ENCODE measurements at regions not wholly inside any gene's neighbourhood (a gene's known extent, or its start where the extent isn't known, plus 50 kb on each side); places are given as distances from the start of the nearest gene placed in this dataset.

DNA sequence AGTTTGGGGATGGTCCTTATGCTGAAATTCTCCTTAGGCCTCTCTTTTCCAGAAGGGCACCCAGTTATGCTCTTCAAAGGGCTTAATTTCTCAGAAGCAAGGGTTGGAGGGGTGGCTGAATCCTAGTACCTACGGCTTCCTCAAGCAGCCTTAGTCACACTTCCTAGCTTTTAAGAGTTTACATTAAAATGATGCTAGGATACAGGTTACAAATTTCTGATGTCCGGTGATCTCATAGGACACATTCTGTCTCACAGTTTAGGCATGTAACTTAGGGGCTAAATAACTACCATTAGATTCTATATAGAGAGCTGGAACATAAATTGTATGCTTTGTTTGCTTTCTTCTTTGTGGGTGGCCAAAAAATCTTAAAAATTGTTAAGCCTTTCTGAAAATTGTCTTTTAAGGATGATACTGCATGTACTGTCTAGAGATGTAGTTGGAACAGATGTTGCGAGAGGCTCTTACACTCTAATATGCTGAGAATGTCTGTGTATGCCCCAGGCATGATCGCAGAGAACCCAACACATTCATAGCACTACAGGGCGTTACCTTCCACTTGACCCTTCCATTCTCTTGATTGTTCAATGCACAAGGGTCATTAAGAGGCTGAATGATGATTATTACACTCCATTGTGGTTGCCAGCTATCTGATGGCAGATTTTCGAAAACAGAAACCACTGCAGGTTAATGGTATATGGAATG lies 139.1 kb downstream of the TMEM38B start:
- TF ChIP-seq BHLHE40 (IDR thresholded peaks at IDR 0.05; ENCODE audit: borderline replicate concordance) = no peak
- no peak for TF ChIP-seq HDGF (IDR thresholded peaks at IDR 0.05; ENCODE audit: borderline replicate concordance)
- TF ChIP-seq TARDBP (IDR thresholded peaks at IDR 0.05) = no peak
- TF ChIP-seq SUZ12 (IDR thresholded peaks at IDR 0.05) = no peak
- no peak for TF ChIP-seq ELF4 (IDR thresholded peaks at IDR 0.05)
- TF ChIP-seq SP1 (IDR thresholded peaks at IDR 0.05) = no peak
- no peak for TF ChIP-seq FOXA1 (IDR thresholded peaks at IDR 0.05)
